Ammon's horn (tissue), 1 donor: ENCODE measurements at regions not wholly inside any gene's neighbourhood (a gene's known extent, or its start where the extent isn't known, plus 50 kb on each side); places are given as distances from the start of the nearest gene placed in this dataset.

Experiments used
- DNase-seq: peaks from one replicate; pipeline ENCODE4 v3.0.0-alpha.2; 2016; ENCODE audit warnings: low spot score

GRCh38 chr21:26653430-26653829 is 80.3 kb upstream of the CYYR1 start:
- no peak for DNase-seq

- no peak for DNase-seq
These were observed 79.8 kb upstream of the CYYR1 start for GRCh38 chr21:26652854-26653253.

- DNase-seq, result no peak
These were observed 68.0 kb upstream of the CYYR1 start for GRCh38 chr21:26641062-26641461.

GRCh38 chr21:26637201-26637745 is 64.2 kb upstream of the CYYR1 start:
- no peak for DNase-seq

- no peak for DNase-seq
These were observed 62.6 kb upstream of the CYYR1 start for GRCh38 chr21:26635681-26636080.

- DNase-seq, result no peak
These were observed 59.6 kb upstream of the CYYR1 start for GRCh38 chr21:26632691-26633090.

- no peak for DNase-seq
These were observed 53.1 kb upstream of the CYYR1 start for GRCh38 chr21:26626187-26626586.

- no peak for DNase-seq
These were observed 52.0 kb upstream of the CYYR1 start for GRCh38 chr21:26624983-26625519.
